CD14-positive monocyte (primary cell): ENCODE measurements at regions not wholly inside any gene's neighbourhood (a gene's known extent, or its start where the extent isn't known, plus 50 kb on each side); places are given as distances from the start of the nearest gene placed in this dataset.

Source experiments
- DNase-seq, 3 donors: peaks; one replicate each; pipeline ENCODE4 v3.0.0-alpha.2; 2011 to 2022
- H2AFZ ChIP-seq: 2 replicates; pipeline ENCODE4 v1.6.0; 2012; ENCODE audit warnings: mild to moderate bottlenecking, low read depth, low read length, inconsistent platforms; ENCODE audit not compliant: insufficient read depth, poor library complexity, severe bottlenecking
- H3K27ac ChIP-seq, 2 donors: 1 replicate in 1 of 2; 2 replicates in 1 of 2; pipeline ENCODE4 v1.5.1; 2012 to 2013; ENCODE audit warnings: low read length in 2 of 2, control low read depth in 1 of 2, inconsistent platforms in 1 of 2, low read depth in 1 of 2, mild to moderate bottlenecking in 1 of 2
- H3K27me3 ChIP-seq, 2 donors: one replicate each; pipeline versions ENCODE4 v1.6.0 to v1.6.1; 2011 to 2013; ENCODE audit warnings: low read length in 2 of 2; ENCODE audit not compliant: control insufficient read depth in 2 of 2, insufficient read depth in 2 of 2
- H3K36me3 ChIP-seq, 2 donors: replicated peaks in 1 of 2; 1 replicate in 1 of 2; 2 replicates in 1 of 2; pipeline versions ENCODE4 v1.5.1 to v1.6.1; 2012 to 2013; ENCODE audit warnings: low read length in 2 of 2, control low read depth in 1 of 2, inconsistent platforms in 1 of 2, mild to moderate bottlenecking in 1 of 2; ENCODE audit not compliant: insufficient read depth in 2 of 2, control insufficient read depth in 1 of 2
- H3K4me1 ChIP-seq, 2 donors: 1 replicate in 1 of 2; 2 replicates in 1 of 2; pipeline versions ENCODE4 v1.5.1 to v1.6.1; 2012 to 2013; ENCODE audit warnings: low read length in 2 of 2, control low read depth in 1 of 2, inconsistent platforms in 1 of 2, mild to moderate bottlenecking in 1 of 2, moderate library complexity in 1 of 2; ENCODE audit not compliant: insufficient read depth in 2 of 2, control insufficient read depth in 1 of 2
- H3K4me2 ChIP-seq: replicated peaks from 2 replicates; pipeline ENCODE3; 2012; ENCODE audit warnings: low read length, moderate library complexity, mild to moderate bottlenecking; ENCODE audit not compliant: poor library complexity, severe bottlenecking; ENCODE audit errors: extremely low read depth
- H3K4me3 ChIP-seq, 3 experiments: fragments of 200-600 bp in 1 of 3; sonication (generic) in 1 of 3; replicated peaks in 1 of 3; 1 replicate in 2 of 3; 2 replicates in 1 of 3; pipeline ENCODE4 v1.5.1; 2011 to 2013; ENCODE audit warnings: low read length in 3 of 3, mild to moderate bottlenecking in 3 of 3, control low read depth in 2 of 3, low read depth in 2 of 3, inconsistent platforms in 1 of 3, moderate library complexity in 1 of 3
- H3K79me2 ChIP-seq: 2 replicates; pipeline ENCODE4 v1.6.0; 2012; ENCODE audit warnings: mild to moderate bottlenecking, control low read depth, inconsistent platforms, low read length, moderate library complexity; ENCODE audit not compliant: insufficient read depth
- H3K9ac ChIP-seq: 2 replicates; pipeline ENCODE4 v1.6.0; 2017; ENCODE audit warnings: low read length, mild to moderate bottlenecking; ENCODE audit not compliant: insufficient read depth, poor library complexity, severe bottlenecking
- H3K9me3 ChIP-seq, 2 donors: replicated peaks in 1 of 2; 1 replicate in 1 of 2; 2 replicates in 1 of 2; pipeline versions ENCODE4 v1.5.1 to v1.6.1; 2012 to 2013; ENCODE audit warnings: low read length in 2 of 2, control low read depth in 1 of 2; ENCODE audit not compliant: control insufficient read depth in 1 of 2, insufficient read depth in 1 of 2
- H4K20me1 ChIP-seq: 2 replicates; pipeline ENCODE4 v1.6.0; 2012; ENCODE audit warnings: mild to moderate bottlenecking, low read length, control low read depth, moderate library complexity; ENCODE audit not compliant: insufficient read depth
- H3K27ac Mint-ChIP-seq, 7 donors: one replicate each; pipeline ENCODE4 v1.8.0; 2020; ENCODE audit warnings: mild to moderate bottlenecking in 7 of 7, mixed read lengths in 7 of 7, moderate library complexity in 6 of 7, inconsistent platforms in 2 of 7
- H3K27me3 Mint-ChIP-seq, 3 donors: one replicate each; pipeline ENCODE4 v1.8.0; 2021 to 2022; ENCODE audit warnings: low read depth in 3 of 3, mild to moderate bottlenecking in 3 of 3, mixed read lengths in 3 of 3, moderate library complexity in 3 of 3, inconsistent platforms in 1 of 3
- H3K36me3 Mint-ChIP-seq, 2 donors: one replicate each; pipeline ENCODE4 v1.8.0; 2020; ENCODE audit warnings: mixed read lengths in 2 of 2, inconsistent platforms in 1 of 2, mild to moderate bottlenecking in 1 of 2
- H3K4me1 Mint-ChIP-seq: one replicate; pipeline ENCODE4 v1.8.0; 2020; ENCODE audit warnings: mild to moderate bottlenecking, mixed read lengths
- H3K4me3 Mint-ChIP-seq, 2 donors: one replicate each; pipeline ENCODE4 v1.8.0; 2020; ENCODE audit warnings: mild to moderate bottlenecking in 2 of 2, mixed read lengths in 2 of 2, moderate library complexity in 1 of 2
- H3K9me3 Mint-ChIP-seq, 7 donors: one replicate each; pipeline ENCODE4 v1.8.0; 2020 to 2022; ENCODE audit warnings: mixed read lengths in 7 of 7, mild to moderate bottlenecking in 6 of 7, moderate library complexity in 6 of 7, inconsistent platforms in 2 of 7
- WGBS: methylation state at CpG from one replicate; pipeline ENCODE4 v1.1.5; 2013; ENCODE audit warnings: missing lambda C conversion rate; ENCODE audit not compliant: insufficient coverage; 5-methylcytosine and 5-hydroxymethylcytosine counted together
- intact Hi-C, 2 donors: fragments of 100-400 bp; cut with micrococcal nuclease; formaldehyde crosslinking; loops; one replicate each; pipeline versions ENCODE4 v1.15.0 to v1.15.1; 2023
- TF ChIP-seq, protein P1 (sequence below): fragments of 200-600 bp; IDR thresholded peaks from one replicate; pipeline ENCODE4 v1.8.0; 2022; ENCODE audit warnings: antibody characterized with exemption, mild to moderate bottlenecking

DNA sequence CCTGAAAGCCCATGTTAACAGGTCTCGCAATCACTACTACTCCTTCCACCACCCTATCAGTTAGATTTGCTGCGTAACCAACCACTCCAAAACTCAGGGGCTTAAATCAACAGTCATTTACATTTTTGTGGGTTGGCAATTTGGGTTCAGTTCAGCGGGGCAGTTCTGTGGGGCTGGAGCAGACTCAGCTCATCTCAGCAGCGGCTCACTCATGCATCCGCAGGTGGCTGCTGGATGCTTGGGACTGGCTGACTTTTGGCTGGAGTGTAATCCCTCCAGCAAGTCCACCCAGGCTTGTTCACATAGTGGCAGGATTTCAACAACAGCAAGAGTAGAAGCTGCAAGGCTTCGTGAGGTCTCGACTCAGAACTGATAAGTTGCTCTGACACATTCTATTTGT lies 79.2 kb downstream of the NEUROD6 start:
- Histone ChIP-seq H3K4me1 (no peaks in the 10 kb centered on the region), H3K36me3 (no peaks in the 10 kb centered on the region), H4K20me1 (no peaks in the 10 kb centered on the region), H3K79me2 (no peaks in the 10 kb centered on the region), H3K9me3 (no peaks in the 10 kb centered on the region), H3K27ac (no peak overlapping the region), H3K9ac (no peak overlapping the region), H3K27me3 (no peaks in the 10 kb centered on the region), H2AFZ (no peak overlapping the region), H3K4me2 (no peak overlapping the region), H3K4me3 (no peak overlapping the region)
- TF ChIP-seq, protein P1, sequence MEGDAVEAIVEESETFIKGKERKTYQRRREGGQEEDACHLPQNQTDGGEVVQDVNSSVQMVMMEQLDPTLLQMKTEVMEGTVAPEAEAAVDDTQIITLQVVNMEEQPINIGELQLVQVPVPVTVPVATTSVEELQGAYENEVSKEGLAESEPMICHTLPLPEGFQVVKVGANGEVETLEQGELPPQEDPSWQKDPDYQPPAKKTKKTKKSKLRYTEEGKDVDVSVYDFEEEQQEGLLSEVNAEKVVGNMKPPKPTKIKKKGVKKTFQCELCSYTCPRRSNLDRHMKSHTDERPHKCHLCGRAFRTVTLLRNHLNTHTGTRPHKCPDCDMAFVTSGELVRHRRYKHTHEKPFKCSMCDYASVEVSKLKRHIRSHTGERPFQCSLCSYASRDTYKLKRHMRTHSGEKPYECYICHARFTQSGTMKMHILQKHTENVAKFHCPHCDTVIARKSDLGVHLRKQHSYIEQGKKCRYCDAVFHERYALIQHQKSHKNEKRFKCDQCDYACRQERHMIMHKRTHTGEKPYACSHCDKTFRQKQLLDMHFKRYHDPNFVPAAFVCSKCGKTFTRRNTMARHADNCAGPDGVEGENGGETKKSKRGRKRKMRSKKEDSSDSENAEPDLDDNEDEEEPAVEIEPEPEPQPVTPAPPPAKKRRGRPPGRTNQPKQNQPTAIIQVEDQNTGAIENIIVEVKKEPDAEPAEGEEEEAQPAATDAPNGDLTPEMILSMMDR = no peak
- H3K9me3 Mint-ChIP-seq = peaks cover 0 to 3% (median 0%) of the 10 kb centered on the region in 7 donors
- WGBS = 57% methylated on average over 5 of the region's 7 CpGs
- no peak overlapping the region for H3K4me3 Mint-ChIP-seq
- intact Hi-C loops = loop anchor here in 1 of 2 donors (5.0 kb wide), 1 partner anchor 51 kb away; no protein-coding TSS in a partner anchor
- no peaks in the 10 kb centered on the region for H3K27me3 Mint-ChIP-seq
- H3K4me1 Mint-ChIP-seq = no peaks in the 10 kb centered on the region
- H3K36me3 Mint-ChIP-seq = no peaks in the 10 kb centered on the region
- no peak for DNase-seq
- H3K27ac Mint-ChIP-seq = no peak overlapping the region

DNA sequence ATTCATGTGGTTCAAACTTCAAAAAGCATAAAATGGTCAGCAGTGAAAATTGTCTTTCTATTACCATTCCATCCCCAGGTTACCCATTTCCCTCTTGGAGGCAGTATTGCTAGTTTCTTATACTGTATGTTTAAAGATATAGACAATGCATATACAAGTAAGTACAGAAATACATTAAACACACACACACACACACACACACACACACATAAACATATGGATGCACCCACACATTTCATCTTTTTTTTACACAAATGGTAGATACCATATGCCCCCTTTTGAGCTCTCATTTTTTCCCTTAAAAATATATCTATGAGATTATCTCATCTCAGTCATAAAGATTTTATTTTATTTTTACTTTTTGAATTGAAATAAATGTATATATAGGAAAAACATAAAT lies 79.7 kb downstream of the NEUROD6 start:
- H3K4me1 ChIP-seq = no peaks in the 10 kb centered on the region
- H3K9me3 ChIP-seq = no peaks in the 10 kb centered on the region
- H3K9me3 Mint-ChIP-seq = peaks cover 0 to 3% (median 0%) of the 10 kb centered on the region in 7 donors
- no peak overlapping the region for H2AFZ ChIP-seq
- DNase-seq = no peak
- H3K36me3 ChIP-seq = no peaks in the 10 kb centered on the region
- TF ChIP-seq, protein P1 = no peak
- no peak overlapping the region for H3K27ac ChIP-seq
- H3K4me3 Mint-ChIP-seq = no peak overlapping the region
- H3K27ac Mint-ChIP-seq = no peak overlapping the region
- H3K4me3 ChIP-seq = no peak overlapping the region
- no peaks in the 10 kb centered on the region for H3K79me2 ChIP-seq
- no peaks in the 10 kb centered on the region for H3K36me3 Mint-ChIP-seq
- no peaks in the 10 kb centered on the region for H4K20me1 ChIP-seq
- intact Hi-C loops = loop anchor here in 1 of 2 donors (5.0 kb wide), 1 partner anchor 51 kb away; no protein-coding TSS in a partner anchor
- H3K4me1 Mint-ChIP-seq = no peaks in the 10 kb centered on the region
- no peaks in the 10 kb centered on the region for H3K27me3 ChIP-seq
- H3K27me3 Mint-ChIP-seq = no peaks in the 10 kb centered on the region
- no peak overlapping the region for H3K4me2 ChIP-seq
- H3K9ac ChIP-seq = no peak overlapping the region
